ENCODE measurements at regions not wholly inside any gene's neighbourhood (a gene's known extent, or its start where the extent isn't known, plus 50 kb on each side); places are given as distances from the start of the nearest gene placed in this dataset.

GRCh38 chr14:101499080-101499479 is 62.2 kb upstream of the DIO3 start:
- H3K27ac ChIP-seq (ENCODE audit: low read depth, low read length, poor library complexity, severe bottlenecking) = no peak overlapping the region
- H3K4me3 ChIP-seq (ENCODE audit: low read depth, low read length, poor library complexity, severe bottlenecking) = no peak overlapping the region
- H3K9me2 ChIP-seq (ENCODE audit: insufficient read depth, low read length) = no peaks in the 10 kb centered on the region
- POLR2A ChIA-PET = no interaction called here
- CTCF ChIA-PET (ENCODE audit: unreplicated experiment) = no interaction called here
- H3K36me3 ChIP-seq (ENCODE audit: insufficient read depth, low read length) = no peaks in the 10 kb centered on the region
- no peak for TF ChIP-seq EZH2phosphoT487 (IDR thresholded peaks at IDR 0.05; ENCODE audit: borderline replicate concordance, low read depth, low read length)
- TF ChIP-seq CTCF (conservative IDR thresholded peaks at IDR 0.05; ENCODE audit: low read length) = no peak
- DNase-seq (ENCODE audit: low spot score) = no peak
- no TSS peak for BruUV-seq (replicated peaks)
- no peaks in the 10 kb centered on the region for H4K20me1 ChIP-seq (ENCODE audit: insufficient read depth, low read length)
- no peaks in the 10 kb centered on the region for H3K79me2 ChIP-seq (ENCODE audit: insufficient read depth, low read depth, low read length)
- intact Hi-C loops (cut with micrococcal nuclease; ENCODE audit: unreplicated experiment) = no loop called here
- H2AFZ ChIP-seq (ENCODE audit: low read length) = no peak overlapping the region
- no peak overlapping the region for H3K4me2 ChIP-seq (ENCODE audit: low read length)
- H3K9me3 ChIP-seq (ENCODE audit: low read length) = no peaks in the 10 kb centered on the region
- H3K4me1 ChIP-seq (ENCODE audit: insufficient read depth, low read length, poor library complexity, severe bottlenecking) = no peaks in the 10 kb centered on the region

- no peaks in the 10 kb centered on the region for H4K20me1 ChIP-seq (ENCODE audit: insufficient read depth, low read length)
- POLR2A ChIA-PET = no interaction called here
- no peaks in the 10 kb centered on the region for H3K79me2 ChIP-seq (ENCODE audit: insufficient read depth, low read depth, low read length)
- H3K9me2 ChIP-seq (ENCODE audit: insufficient read depth, low read length) = no peaks in the 10 kb centered on the region
- intact Hi-C loops (cut with micrococcal nuclease; ENCODE audit: unreplicated experiment) = no loop called here
- no peaks in the 10 kb centered on the region for H3K4me1 ChIP-seq (ENCODE audit: insufficient read depth, low read length, poor library complexity, severe bottlenecking)
- CTCF ChIA-PET (ENCODE audit: unreplicated experiment) = no interaction called here
- no peak overlapping the region for H3K4me2 ChIP-seq (ENCODE audit: low read length)
- DNase-seq (ENCODE audit: low spot score) = no peak
- no peak overlapping the region for H3K4me3 ChIP-seq (ENCODE audit: low read depth, low read length, poor library complexity, severe bottlenecking)
- TF ChIP-seq EZH2phosphoT487 (IDR thresholded peaks at IDR 0.05; ENCODE audit: borderline replicate concordance, low read depth, low read length) = no peak
- no peak for TF ChIP-seq CTCF (conservative IDR thresholded peaks at IDR 0.05; ENCODE audit: low read length)
- no peaks in the 10 kb centered on the region for H3K9me3 ChIP-seq (ENCODE audit: low read length)
- no peak overlapping the region for H2AFZ ChIP-seq (ENCODE audit: low read length)
- no TSS peak for BruUV-seq (replicated peaks)
- H3K27ac ChIP-seq (ENCODE audit: low read depth, low read length, poor library complexity, severe bottlenecking) = no peak overlapping the region
- H3K36me3 ChIP-seq (ENCODE audit: insufficient read depth, low read length) = no peaks in the 10 kb centered on the region
Measured at GRCh38 chr14:101499513-101499912, 61.8 kb upstream of the DIO3 start.

DNA sequence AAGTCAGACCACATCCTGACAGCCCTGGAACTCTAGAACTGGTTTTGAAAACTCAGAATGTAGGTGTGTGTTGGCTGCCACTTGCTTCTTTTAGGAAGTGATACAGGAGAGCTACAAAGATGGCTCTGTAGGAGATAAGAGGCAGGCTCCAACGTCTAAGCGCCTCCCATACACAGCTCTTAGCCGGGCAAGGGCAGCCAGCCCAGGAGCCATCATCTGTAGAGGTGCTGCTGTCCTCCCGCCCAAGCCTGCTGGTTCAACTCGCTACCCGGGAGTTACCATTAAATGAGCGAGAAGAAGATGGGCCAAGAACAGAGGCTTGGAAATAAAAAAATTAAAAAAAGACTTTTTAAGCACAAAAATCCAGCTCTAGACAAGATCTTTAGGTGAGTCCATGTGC is 61.2 kb upstream of the DIO3 start:
- no peaks in the 10 kb centered on the region for H3K4me1 ChIP-seq (ENCODE audit: insufficient read depth, low read length, poor library complexity, severe bottlenecking)
- ChIA-PET CTCF (ENCODE audit: unreplicated experiment) (no interaction called here), POLR2A (no interaction called here)
- DNase-seq (ENCODE audit: low spot score) = no peak
- no peaks in the 10 kb centered on the region for H3K9me2 ChIP-seq (ENCODE audit: insufficient read depth, low read length)
- no peak overlapping the region for H3K4me3 ChIP-seq (ENCODE audit: low read depth, low read length, poor library complexity, severe bottlenecking)
- no peak overlapping the region for H3K27ac ChIP-seq (ENCODE audit: low read depth, low read length, poor library complexity, severe bottlenecking)
- intact Hi-C loops (cut with micrococcal nuclease; ENCODE audit: unreplicated experiment) = no loop called here
- H3K36me3 ChIP-seq (ENCODE audit: insufficient read depth, low read length) = no peaks in the 10 kb centered on the region
- no peaks in the 10 kb centered on the region for H3K9me3 ChIP-seq (ENCODE audit: low read length)
- H2AFZ ChIP-seq (ENCODE audit: low read length) = no peak overlapping the region
- no peaks in the 10 kb centered on the region for H3K79me2 ChIP-seq (ENCODE audit: insufficient read depth, low read depth, low read length)
- BruUV-seq (replicated peaks) = no TSS peak
- no peaks in the 10 kb centered on the region for H4K20me1 ChIP-seq (ENCODE audit: insufficient read depth, low read length)
- no peak for TF ChIP-seq EZH2phosphoT487 (IDR thresholded peaks at IDR 0.05; ENCODE audit: borderline replicate concordance, low read depth, low read length)
- TF ChIP-seq CTCF (conservative IDR thresholded peaks at IDR 0.05; ENCODE audit: low read length) = no peak
- H3K4me2 ChIP-seq (ENCODE audit: low read length) = no peak overlapping the region

All from OCI-LY7 (cell line).